Mesothelial cell of epicardium (in vitro differentiated cells): ENCODE measurements at regions not wholly inside any gene's neighbourhood (a gene's known extent, or its start where the extent isn't known, plus 50 kb on each side); places are given as distances from the start of the nearest gene placed in this dataset.

ENCODE experiments used
- DNase-seq, 2 experiments: peaks; one replicate each; pipeline ENCODE4 v3.0.0; 2021; ENCODE audit warnings: low spot score in 2 of 2; ENCODE audit not compliant: unreplicated experiment in 2 of 2
- H3K27ac Mint-ChIP-seq: 2 replicates; pipeline ENCODE4 v1.8.0; 2021; ENCODE audit warnings: mixed read lengths
- H3K27me3 Mint-ChIP-seq: 2 replicates; pipeline ENCODE4 v1.8.0; 2021; ENCODE audit warnings: low read depth, mixed read lengths
- H3K36me3 Mint-ChIP-seq: 2 replicates; pipeline ENCODE4 v1.8.0; 2021; ENCODE audit warnings: mixed read lengths
- H3K4me1 Mint-ChIP-seq: 2 replicates; pipeline ENCODE4 v1.8.0; 2021; ENCODE audit warnings: mixed read lengths
- H3K4me3 Mint-ChIP-seq: 2 replicates; pipeline ENCODE4 v1.8.0; 2021; ENCODE audit warnings: mild to moderate bottlenecking, moderate library complexity, mixed read lengths
- H3K9me3 Mint-ChIP-seq: 2 replicates; pipeline ENCODE4 v1.8.0; 2021; ENCODE audit warnings: mixed read lengths
- CTCF ChIP-seq: fragments of 200-600 bp; sonication (generic); IDR thresholded peaks from one replicate; pipeline ENCODE4 v1.5.0; 2021; ENCODE audit warnings: antibody characterized with exemption; ENCODE audit not compliant: unreplicated experiment

- Mint-ChIP-seq H3K36me3 (no peaks in the 10 kb centered on the region), H3K4me3 (no peak overlapping the region), H3K4me1 (peaks cover 20% of the 10 kb centered on the region), H3K9me3 (no peaks in the 10 kb centered on the region), H3K27ac (no peak overlapping the region), H3K27me3 (no peaks in the 10 kb centered on the region)
- TF ChIP-seq CTCF = no peak
- no peak for DNase-seq
Observed at GRCh38 chr15:26298010-26298658, 435.0 kb upstream of the ATP10A start.

- no peaks in the 10 kb centered on the region for H3K36me3 Mint-ChIP-seq
- no peak for DNase-seq
Observed at GRCh38 chr15:26295336-26296085, 432.4 kb upstream of the ATP10A start.

GRCh38 chr15:26294059-26294689 lies 431.0 kb upstream of the ATP10A start:
- Mint-ChIP-seq H3K27ac (no peak overlapping the region), H3K27me3 (no peaks in the 10 kb centered on the region), H3K4me3 (no peak overlapping the region), H3K4me1 (peaks cover 20% of the 10 kb centered on the region), H3K9me3 (peaks cover 11% of the 10 kb centered on the region), H3K36me3 (no peaks in the 10 kb centered on the region)
- DNase-seq = no peak
- no peak for TF ChIP-seq CTCF

More at GRCh38 chr15:26295336-26296085, 432.4 kb upstream of the ATP10A start:
- H3K4me3 Mint-ChIP-seq = no peak overlapping the region
- peak overlapping the region; percentile 50 for H3K27ac Mint-ChIP-seq
- TF ChIP-seq CTCF = no peak
- peaks cover 20% of the 10 kb centered on the region for H3K4me1 Mint-ChIP-seq
- no peaks in the 10 kb centered on the region for H3K27me3 Mint-ChIP-seq
- H3K9me3 Mint-ChIP-seq = peaks cover 3% of the 10 kb centered on the region

GRCh38 chr15:26287381-26287780 lies 424.3 kb upstream of the ATP10A start:
- no peak overlapping the region for H3K27ac Mint-ChIP-seq
- DNase-seq = no peak
- H3K27me3 Mint-ChIP-seq = no peaks in the 10 kb centered on the region
- no peak for TF ChIP-seq CTCF
- H3K9me3 Mint-ChIP-seq = peaks cover 48% of the 10 kb centered on the region
- no peak overlapping the region for H3K4me3 Mint-ChIP-seq
- peaks cover 6% of the 10 kb centered on the region for H3K4me1 Mint-ChIP-seq
- H3K36me3 Mint-ChIP-seq = peaks cover 2% of the 10 kb centered on the region

- peaks cover 8% of the 10 kb centered on the region for H3K9me3 Mint-ChIP-seq
- H3K4me3 Mint-ChIP-seq = no peak overlapping the region
- TF ChIP-seq CTCF = no peak
- no peak for DNase-seq
- no peaks in the 10 kb centered on the region for H3K27me3 Mint-ChIP-seq
- H3K36me3 Mint-ChIP-seq = no peaks in the 10 kb centered on the region
- H3K27ac Mint-ChIP-seq = no peak overlapping the region
- H3K4me1 Mint-ChIP-seq = peaks cover 3% of the 10 kb centered on the region
Observed at GRCh38 chr15:26280281-26280680, 417.2 kb upstream of the ATP10A start.
